ENCODE measurements at regions not wholly inside any gene's neighbourhood (a gene's known extent, or its start where the extent isn't known, plus 50 kb on each side); places are given as distances from the start of the nearest gene placed in this dataset.

- DNase-seq, result no peak
Measured at GRCh38 chr16:63292036-63292435, 1255.8 kb upstream of the CDH8 start.

- peak; percentile 8 to 18 for DNase-seq
Measured at GRCh38 chr16:63289834-63290460, 1253.7 kb upstream of the CDH8 start.

GRCh38 chr16:63287401-63287800, 1251.2 kb upstream of the CDH8 start:
- DNase-seq, result no peak

- no peak for DNase-seq
Measured at GRCh38 chr16:63283721-63284120, 1247.5 kb upstream of the CDH8 start.

- no peak for DNase-seq
Measured at GRCh38 chr16:63244631-63245030, 1208.4 kb upstream of the CDH8 start.

GRCh38 chr16:63241497-63242028, 1205.3 kb upstream of the CDH8 start:
- no peak for DNase-seq

GRCh38 chr16:63239065-63239570, 1202.9 kb upstream of the CDH8 start:
- DNase-seq, result no peak

- no peak for DNase-seq
Measured at GRCh38 chr16:63230421-63231040, 1194.3 kb upstream of the CDH8 start.

- DNase-seq, result no peak
Measured at GRCh38 chr16:63228259-63228658, 1192.0 kb upstream of the CDH8 start.

GRCh38 chr16:63223851-63224250, 1187.6 kb upstream of the CDH8 start:
- no peak for DNase-seq

GRCh38 chr16:63216696-63217423, 1180.6 kb upstream of the CDH8 start:
- DNase-seq, result no peak

- no peak for DNase-seq
Measured at GRCh38 chr16:63201851-63202250, 1165.6 kb upstream of the CDH8 start.

GRCh38 chr16:63200940-63201339, 1164.7 kb upstream of the CDH8 start:
- DNase-seq, result no peak

- no peak for DNase-seq
Measured at GRCh38 chr16:63195336-63195735, 1159.1 kb upstream of the CDH8 start.

- DNase-seq, result no peak
Measured at GRCh38 chr16:63192980-63193379, 1156.7 kb upstream of the CDH8 start.

GRCh38 chr16:63188086-63188771, 1152.0 kb upstream of the CDH8 start:
- no peak for DNase-seq

GRCh38 chr16:63187638-63188037, 1151.4 kb upstream of the CDH8 start:
- no peak for DNase-seq

- DNase-seq, result no peak
Measured at GRCh38 chr16:63185235-63185780, 1149.1 kb upstream of the CDH8 start.

- DNase-seq, result no peak
Measured at GRCh38 chr16:63183743-63184142, 1147.5 kb upstream of the CDH8 start.

- no peak for DNase-seq
Measured at GRCh38 chr16:63175313-63175712, 1139.1 kb upstream of the CDH8 start.

- no peak for DNase-seq
Measured at GRCh38 chr16:63174801-63175200, 1138.6 kb upstream of the CDH8 start.

- no peak for DNase-seq
Measured at GRCh38 chr16:63171545-63171944, 1135.3 kb upstream of the CDH8 start.

GRCh38 chr16:63169100-63169499, 1132.9 kb upstream of the CDH8 start:
- no peak for DNase-seq
